OCI-LY7 (cell line): ENCODE measurements at regions not wholly inside any gene's neighbourhood (a gene's known extent, or its start where the extent isn't known, plus 50 kb on each side); places are given as distances from the start of the nearest gene placed in this dataset.

ENCODE experiments used
- EZH2phosphoT487 ChIP-seq: fragments of 200-600 bp; sonication (generic); IDR thresholded peaks from 2 replicates; pipeline ENCODE4 v1.6.1; 2018; ENCODE audit warnings: low read depth, borderline replicate concordance, mild to moderate bottlenecking, mixed run types, antibody characterized with exemption, low read length, moderate library complexity, mixed read lengths
- TF ChIP-seq, protein P1 (sequence below): fragments of 200-600 bp; sonication (generic); conservative IDR thresholded peaks from 2 replicates; pipeline ENCODE4 v1.5.1; 2014; ENCODE audit warnings: mild to moderate bottlenecking, antibody characterized with exemption, low read length, moderate library complexity, mixed read lengths

DNA sequence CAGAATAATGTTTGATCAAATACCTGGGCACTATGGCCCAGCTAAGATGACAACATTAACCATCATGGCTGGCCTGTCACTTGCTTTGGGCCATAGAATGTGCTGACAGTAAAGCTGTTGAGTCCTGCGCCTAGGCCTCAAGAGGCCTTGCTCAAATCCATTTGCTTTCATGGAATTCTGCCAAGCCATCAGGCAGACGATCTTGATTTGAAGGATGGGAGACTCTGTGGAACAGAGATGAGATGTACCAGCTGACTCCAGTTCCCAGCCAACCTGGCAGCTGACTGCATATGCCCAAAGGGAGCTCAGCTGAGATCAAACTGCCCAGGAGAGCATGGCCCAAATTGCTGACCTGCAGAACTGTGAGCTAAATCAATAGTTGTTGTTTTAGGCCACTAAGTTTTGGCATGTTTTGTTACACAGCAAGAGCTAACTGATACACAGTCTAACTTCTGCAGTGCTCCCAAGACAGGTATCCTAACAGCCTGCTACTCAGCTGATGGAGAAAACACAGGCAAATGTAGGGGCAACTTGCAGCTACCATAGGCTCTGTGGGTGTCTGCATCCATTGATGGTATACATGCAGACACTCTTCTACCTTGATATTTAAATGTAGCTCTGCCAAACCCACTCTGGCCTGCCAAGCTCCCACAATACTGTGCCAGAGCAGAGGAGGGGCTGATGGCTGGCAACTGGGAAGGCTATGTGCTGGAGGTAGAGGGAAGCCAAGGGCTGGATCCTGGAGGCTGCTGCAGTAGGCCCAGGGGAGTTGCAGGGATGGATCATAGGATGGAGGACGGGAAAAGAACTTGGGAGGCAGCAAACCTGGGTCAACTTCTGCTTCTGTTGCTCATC lies 55.2 kb upstream of the RNF24 start:
- TF ChIP-seq, protein P1, sequence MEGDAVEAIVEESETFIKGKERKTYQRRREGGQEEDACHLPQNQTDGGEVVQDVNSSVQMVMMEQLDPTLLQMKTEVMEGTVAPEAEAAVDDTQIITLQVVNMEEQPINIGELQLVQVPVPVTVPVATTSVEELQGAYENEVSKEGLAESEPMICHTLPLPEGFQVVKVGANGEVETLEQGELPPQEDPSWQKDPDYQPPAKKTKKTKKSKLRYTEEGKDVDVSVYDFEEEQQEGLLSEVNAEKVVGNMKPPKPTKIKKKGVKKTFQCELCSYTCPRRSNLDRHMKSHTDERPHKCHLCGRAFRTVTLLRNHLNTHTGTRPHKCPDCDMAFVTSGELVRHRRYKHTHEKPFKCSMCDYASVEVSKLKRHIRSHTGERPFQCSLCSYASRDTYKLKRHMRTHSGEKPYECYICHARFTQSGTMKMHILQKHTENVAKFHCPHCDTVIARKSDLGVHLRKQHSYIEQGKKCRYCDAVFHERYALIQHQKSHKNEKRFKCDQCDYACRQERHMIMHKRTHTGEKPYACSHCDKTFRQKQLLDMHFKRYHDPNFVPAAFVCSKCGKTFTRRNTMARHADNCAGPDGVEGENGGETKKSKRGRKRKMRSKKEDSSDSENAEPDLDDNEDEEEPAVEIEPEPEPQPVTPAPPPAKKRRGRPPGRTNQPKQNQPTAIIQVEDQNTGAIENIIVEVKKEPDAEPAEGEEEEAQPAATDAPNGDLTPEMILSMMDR, result no peak
- TF ChIP-seq EZH2phosphoT487, result no peak
